ENCODE measurements at regions not wholly inside any gene's neighbourhood (a gene's known extent, or its start where the extent isn't known, plus 50 kb on each side); places are given as distances from the start of the nearest gene placed in this dataset.
"Not testable (repeated sequence)": the region's sequence is repeated elsewhere in the genome, so short reads cannot be mapped to it uniquely, and the experiment has no call there.

DNA sequence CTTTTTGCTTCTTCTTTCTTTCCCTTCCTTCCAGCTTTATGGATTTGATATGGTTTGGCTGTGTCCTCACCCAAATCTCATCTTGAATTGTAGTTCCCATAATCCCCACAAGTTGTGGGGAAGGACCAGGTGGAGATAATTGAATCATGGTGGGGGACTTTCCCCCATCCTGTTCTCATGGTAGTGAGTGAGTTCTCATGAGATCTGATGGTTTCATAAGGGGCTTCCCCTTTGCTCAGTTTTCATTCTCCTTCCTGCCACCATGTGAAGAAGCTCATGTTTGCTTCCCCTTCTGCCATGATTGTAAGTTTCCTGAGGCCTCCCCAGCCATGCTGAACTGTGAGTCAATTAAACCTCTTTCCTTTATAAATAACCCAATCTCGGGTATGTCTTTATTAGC is 178.3 kb upstream of the GLRA1 start:
- TF ChIP-seq, protein P1, sequence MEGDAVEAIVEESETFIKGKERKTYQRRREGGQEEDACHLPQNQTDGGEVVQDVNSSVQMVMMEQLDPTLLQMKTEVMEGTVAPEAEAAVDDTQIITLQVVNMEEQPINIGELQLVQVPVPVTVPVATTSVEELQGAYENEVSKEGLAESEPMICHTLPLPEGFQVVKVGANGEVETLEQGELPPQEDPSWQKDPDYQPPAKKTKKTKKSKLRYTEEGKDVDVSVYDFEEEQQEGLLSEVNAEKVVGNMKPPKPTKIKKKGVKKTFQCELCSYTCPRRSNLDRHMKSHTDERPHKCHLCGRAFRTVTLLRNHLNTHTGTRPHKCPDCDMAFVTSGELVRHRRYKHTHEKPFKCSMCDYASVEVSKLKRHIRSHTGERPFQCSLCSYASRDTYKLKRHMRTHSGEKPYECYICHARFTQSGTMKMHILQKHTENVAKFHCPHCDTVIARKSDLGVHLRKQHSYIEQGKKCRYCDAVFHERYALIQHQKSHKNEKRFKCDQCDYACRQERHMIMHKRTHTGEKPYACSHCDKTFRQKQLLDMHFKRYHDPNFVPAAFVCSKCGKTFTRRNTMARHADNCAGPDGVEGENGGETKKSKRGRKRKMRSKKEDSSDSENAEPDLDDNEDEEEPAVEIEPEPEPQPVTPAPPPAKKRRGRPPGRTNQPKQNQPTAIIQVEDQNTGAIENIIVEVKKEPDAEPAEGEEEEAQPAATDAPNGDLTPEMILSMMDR (IDR thresholded peaks at IDR 0.05), result not testable (repeated sequence)
- TF ChIP-seq POLR2AphosphoS5 (IDR thresholded peaks at IDR 0.05; ENCODE audit: low read depth, low read length); REST (IDR thresholded peaks at IDR 0.05; ENCODE audit: insufficient read depth in 1 of 2, low read depth in 2 of 2, low read length in 1 of 2); TCF7L2 (IDR thresholded peaks at IDR 0.05; ENCODE audit: low read depth, low read length); SIN3A (IDR thresholded peaks at IDR 0.05; ENCODE audit: borderline replicate concordance, insufficient read depth, low read depth, low read length): not testable (repeated sequence)
